HepG2 (cell line): ENCODE measurements at regions not wholly inside any gene's neighbourhood (a gene's known extent, or its start where the extent isn't known, plus 50 kb on each side); places are given as distances from the start of the nearest gene placed in this dataset.

Source experiments
- ATAC-seq: fragments of 200-7000 bp; cut with Tn5 transposase; 3 replicates; pipeline ENCODE4 v1.9.1; 2020; ENCODE audit warnings: mild to moderate bottlenecking, moderate library complexity
- BruUV-seq: library from RNA; stranded (reverse); fragments of 400-500 nt; replicated peaks from 2 replicates; lab custom pipeline; 2021; lab: Mats Ljungman, UMichigan
- CTCF ChIA-PET: fragments of 300-600 bp; formaldehyde crosslinking; extraction: SDS; loops from one replicate; lab custom pipeline; 2021; ENCODE audit warnings: low total read pairs, inconsistent platforms, low intra/inter-chr PET ratio; lab: Yijun Ruan, JAX
- POLR2A ChIA-PET: fragments of 350-600 bp; sonication (Branson Sonifier 250); formaldehyde crosslinking; loops from one replicate; lab custom pipeline; 2020; ENCODE audit warnings: antibody characterized with exemption, inconsistent platforms; lab: Yijun Ruan, JAX
- DNase-seq: peaks from one replicate; pipeline ENCODE4 v3.0.0-alpha.2; 2015; ENCODE audit warnings: low spot score
- FAIRE-seq: peaks from 3 replicates; lab custom pipeline; 2011; peaks lifted over from hg19 to GRCh38; lab: Jason Lieb, UNC
- H2AFZ ChIP-seq: one replicate; pipeline ENCODE4 v1.6.1; 2011; ENCODE audit warnings: low read length, inconsistent platforms
- H3K27ac ChIP-seq: fragments of 300-600 bp; 3 replicates; pipeline ENCODE4 v1.8.0; 2011; ENCODE audit warnings: mixed run types, mild to moderate bottlenecking, mixed read lengths, low read length, inconsistent platforms; ENCODE audit not compliant: insufficient read depth; ENCODE audit errors: extremely low read length
- H3K27me3 ChIP-seq, 2 experiments: fragments of 200-600 bp in 1 of 2; 2 replicates in 1 of 2; 3 replicates in 1 of 2; pipeline versions ENCODE4 v1.6.0 to v1.8.0; 2011; ENCODE audit warnings: low read length in 2 of 2, mild to moderate bottlenecking in 2 of 2, moderate library complexity in 2 of 2, inconsistent platforms in 1 of 2; ENCODE audit not compliant: insufficient read depth in 2 of 2, control insufficient read depth in 1 of 2
- H3K36me3 ChIP-seq, 2 experiments: fragments of 200-600 bp in 1 of 2; replicated peaks in 1 of 2; 2 replicates in 1 of 2; 3 replicates in 1 of 2; pipeline versions ENCODE4 v1.5.1 to v1.8.0; 2011; ENCODE audit warnings: low read length in 2 of 2, inconsistent platforms in 1 of 2; ENCODE audit not compliant: insufficient read depth in 2 of 2, control insufficient read depth in 1 of 2
- H3K4me1 ChIP-seq: 2 replicates; pipeline ENCODE4 v1.5.1; 2012; ENCODE audit warnings: low read length, inconsistent platforms; ENCODE audit not compliant: insufficient read depth
- H3K4me2 ChIP-seq: 2 replicates; pipeline ENCODE4 v1.6.0; 2011; ENCODE audit warnings: low read depth, low read length, inconsistent platforms
- H3K4me3 ChIP-seq, 3 experiments: fragments of 200-600 bp in 1 of 3; sonication (generic), shearing (Covaris generic) in 1 of 3; replicated peaks in 1 of 3; 2 replicates each; pipeline ENCODE4 v1.5.1; 2011 to 2016; ENCODE audit warnings: low read length in 3 of 3, inconsistent platforms in 2 of 3, low read depth in 2 of 3, mild to moderate bottlenecking in 2 of 3, control low read depth in 1 of 3, mixed read lengths in 1 of 3; ENCODE audit not compliant: insufficient read depth in 1 of 3
- H3K79me2 ChIP-seq: one replicate; pipeline ENCODE4 v1.6.1; 2011; ENCODE audit warnings: low read length, inconsistent platforms; ENCODE audit not compliant: insufficient read depth
- H3K9ac ChIP-seq: 2 replicates; pipeline ENCODE4 v1.6.0; 2011; ENCODE audit warnings: mild to moderate bottlenecking, low read depth, low read length, inconsistent platforms; ENCODE audit not compliant: insufficient read depth
- H3K9me3 ChIP-seq: 2 replicates; pipeline ENCODE4 v1.5.1; 2012; ENCODE audit warnings: mild to moderate bottlenecking, low read length
- H4K20me1 ChIP-seq: 2 replicates; pipeline ENCODE4 v1.6.0; 2011; ENCODE audit warnings: inconsistent platforms, mild to moderate bottlenecking, low read length, moderate library complexity; ENCODE audit not compliant: insufficient read depth
- FOXK2 ChIP-seq: fragments of 450-650 bp; IDR thresholded peaks from 2 replicates; pipeline ENCODE4 v1.6.1; 2016
- FOXO1 ChIP-seq: sonication (generic); formaldehyde crosslinking; IDR thresholded peaks from 2 replicates; pipeline ENCODE4 v1.4.0; 2020; ENCODE audit warnings: missing genetic modification reagents
- HHEX ChIP-seq: IDR thresholded peaks from 2 replicates; pipeline ENCODE4 v1.6.1; 2016; ENCODE audit warnings: control low read depth
- MAFK ChIP-seq, 2 experiments: IDR thresholded peaks in 1 of 2; conservative IDR thresholded peaks in 1 of 2; 2 replicates each; pipeline ENCODE4 v1.6.1; 2011; ENCODE audit warnings: improper control_type of control experiment in 2 of 2, low read length in 2 of 2
- NFIC ChIP-seq: IDR thresholded peaks from 2 replicates; pipeline ENCODE4 v1.6.1; 2012; ENCODE audit warnings: mild to moderate bottlenecking, low read length, inconsistent platforms
- PHF8 ChIP-seq: sonication (generic); formaldehyde crosslinking; IDR thresholded peaks from 2 replicates; pipeline ENCODE4 v1.5.0; 2020; ENCODE audit warnings: missing genetic modification reagents
- SOX6 ChIP-seq, 2 experiments: fragments of 450-650 bp in 1 of 2; sonication (generic) in 1 of 2; formaldehyde crosslinking in 1 of 2; IDR thresholded peaks; 2 replicates each; pipeline versions ENCODE4 v1.4.0 to v1.6.1; 2017 to 2020; ENCODE audit warnings: antibody characterized with exemption in 1 of 2, mild to moderate bottlenecking in 1 of 2, missing genetic modification reagents in 1 of 2
- SYNCRIP ChIP-seq: fragments of 200-400 bp; formaldehyde crosslinking; IDR thresholded peaks from 2 replicates; pipeline ENCODE4 v1.6.1; 2018; ENCODE audit warnings: mild to moderate bottlenecking, low read depth, low read length; ENCODE audit not compliant: insufficient read depth
- TBX2 ChIP-seq: sonication (generic); formaldehyde crosslinking; IDR thresholded peaks from 2 replicates; pipeline ENCODE4 v1.5.0; 2020; ENCODE audit warnings: missing genetic modification reagents, mild to moderate bottlenecking, borderline replicate concordance
- ZFP36 ChIP-seq: fragments of 150-350 bp; IDR thresholded peaks from 2 replicates; pipeline ENCODE4 v1.6.1; 2018; ENCODE audit warnings: borderline replicate concordance, low read length, low read depth; ENCODE audit not compliant: partially characterized antibody
- ZFP82 ChIP-seq: sonication (generic); formaldehyde crosslinking; IDR thresholded peaks from 2 replicates; pipeline ENCODE4 v1.5.1; 2020; ENCODE audit warnings: mild to moderate bottlenecking, missing genetic modification reagents, borderline replicate concordance
- ZNF460 ChIP-seq: sonication (generic); formaldehyde crosslinking; IDR thresholded peaks from 2 replicates; pipeline ENCODE4 v1.5.1; 2020; ENCODE audit warnings: missing genetic modification reagents, mild to moderate bottlenecking, borderline replicate concordance
- ZNF605 ChIP-seq: sonication (generic); formaldehyde crosslinking; IDR thresholded peaks from 2 replicates; pipeline ENCODE4 v1.8.0; 2022; ENCODE audit warnings: mild to moderate bottlenecking, missing genetic modification reagents
- ZNF879 ChIP-seq: sonication (generic); formaldehyde crosslinking; IDR thresholded peaks from 2 replicates; pipeline ENCODE4 v1.8.1; 2023; ENCODE audit warnings: missing genetic modification reagents
- WGBS: methylation state at CpG from one replicate; pipeline ENCODE4 v1.1.6; 2017; ENCODE audit warnings: low lambda C conversion rate; 5-methylcytosine and 5-hydroxymethylcytosine counted together
- in situ Hi-C: cut with HindIII; loops from 2 replicates; pipeline ENCODE4 v1.10.0; 2017; ENCODE audit warnings: low pct_unique_long_range_greater_than_20kb; ENCODE audit not compliant: extremely low pct_ligation_motif_present
- intact Hi-C: fragments of 100-400 bp; cut with micrococcal nuclease; formaldehyde crosslinking; loops from one replicate; pipeline ENCODE4 v1.10.0; 2022; ENCODE audit not compliant: unreplicated experiment
- TF ChIP-seq, protein P1 (sequence below): sonication (generic); formaldehyde crosslinking; IDR thresholded peaks from 2 replicates; pipeline ENCODE4 v1.9.0; 2021; ENCODE audit warnings: missing genetic modification reagents, mild to moderate bottlenecking, borderline replicate concordance
- TF ChIP-seq, protein P2 (sequence below): sonication (generic); formaldehyde crosslinking; IDR thresholded peaks from 2 replicates; pipeline ENCODE4 v1.8.0; 2022; ENCODE audit warnings: mild to moderate bottlenecking, missing genetic modification reagents, borderline replicate concordance

DNA sequence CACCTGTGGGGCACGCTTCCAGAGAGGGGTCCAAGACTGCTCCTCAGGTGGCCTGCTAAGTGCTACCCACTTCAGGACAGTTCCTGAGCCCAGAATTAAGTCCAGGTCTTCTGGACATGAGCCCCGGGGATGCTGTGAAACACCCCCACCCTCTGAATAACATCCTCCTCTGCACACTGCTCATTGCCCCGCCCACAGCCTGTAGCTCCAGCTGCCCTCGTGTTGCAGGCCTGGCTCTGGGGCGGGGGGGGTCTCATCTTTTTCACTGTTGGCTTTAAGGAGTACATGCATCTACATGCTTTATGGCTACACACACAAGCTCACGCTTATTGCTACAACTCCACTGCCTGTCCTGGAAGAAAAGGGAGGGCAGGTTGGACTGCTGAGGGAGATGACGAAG is 92.8 kb downstream of the PTGR3 start:
- no peak overlapping the region for H2AFZ ChIP-seq
- no peak for DNase-seq
- H3K4me2 ChIP-seq = no peak overlapping the region
- POLR2A ChIA-PET = no interaction called here
- no peak overlapping the region for H3K27ac ChIP-seq
- no peaks in the 10 kb centered on the region for H3K79me2 ChIP-seq
- intact Hi-C loops (no loop called here), in situ Hi-C loops (no loop called here)
- no peak for FAIRE-seq
- WGBS = 15% methylated on average over 3 of the region's 7 CpGs
- ATAC-seq = no peak; the same call in 2 of the 3 replicates
- H3K27me3 ChIP-seq = peaks cover 0 to 63% of the 10 kb centered on the region in 2 experiments; a peak in 3 of 5 replicates
- no peaks in the 10 kb centered on the region for H3K4me1 ChIP-seq
- H3K4me3 ChIP-seq = no peak overlapping the region
- H3K36me3 ChIP-seq = no peaks in the 10 kb centered on the region
- H4K20me1 ChIP-seq = no peaks in the 10 kb centered on the region
- TF ChIP-seq ZFP36 (no peak), TBX2 (CRISPR knock-in tag) (no peak), NFIC (no peak), ZNF879 (CRISPR knock-in tag) (no peak), PHF8 (CRISPR knock-in tag) (no peak), ZNF460 (CRISPR knock-in tag) (no peak), SOX6 (IDR thresholded peaks at IDR 0.05) (no peak), SOX6 (CRISPR knock-in tag; IDR thresholded peaks at IDR 0.05) (no peak), FOXO1 (CRISPR knock-in tag) (no peak), ZFP82 (CRISPR knock-in tag) (no peak), ZNF605 (no peak), FOXK2 (no peak), MAFK (conservative IDR thresholded peaks at IDR 0.05 in 1 of 2, IDR thresholded peaks at IDR 0.05 in 1 of 2; ENCODE audit: low read length in 2 of 2) (no peak), HHEX (CRISPR knock-in tag) (no peak), SYNCRIP (no peak)
- TF ChIP-seq, protein P1, sequence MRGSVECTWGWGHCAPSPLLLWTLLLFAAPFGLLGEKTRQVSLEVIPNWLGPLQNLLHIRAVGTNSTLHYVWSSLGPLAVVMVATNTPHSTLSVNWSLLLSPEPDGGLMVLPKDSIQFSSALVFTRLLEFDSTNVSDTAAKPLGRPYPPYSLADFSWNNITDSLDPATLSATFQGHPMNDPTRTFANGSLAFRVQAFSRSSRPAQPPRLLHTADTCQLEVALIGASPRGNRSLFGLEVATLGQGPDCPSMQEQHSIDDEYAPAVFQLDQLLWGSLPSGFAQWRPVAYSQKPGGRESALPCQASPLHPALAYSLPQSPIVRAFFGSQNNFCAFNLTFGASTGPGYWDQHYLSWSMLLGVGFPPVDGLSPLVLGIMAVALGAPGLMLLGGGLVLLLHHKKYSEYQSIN (CRISPR knock-in tag) = no peak
- TF ChIP-seq, protein P2, sequence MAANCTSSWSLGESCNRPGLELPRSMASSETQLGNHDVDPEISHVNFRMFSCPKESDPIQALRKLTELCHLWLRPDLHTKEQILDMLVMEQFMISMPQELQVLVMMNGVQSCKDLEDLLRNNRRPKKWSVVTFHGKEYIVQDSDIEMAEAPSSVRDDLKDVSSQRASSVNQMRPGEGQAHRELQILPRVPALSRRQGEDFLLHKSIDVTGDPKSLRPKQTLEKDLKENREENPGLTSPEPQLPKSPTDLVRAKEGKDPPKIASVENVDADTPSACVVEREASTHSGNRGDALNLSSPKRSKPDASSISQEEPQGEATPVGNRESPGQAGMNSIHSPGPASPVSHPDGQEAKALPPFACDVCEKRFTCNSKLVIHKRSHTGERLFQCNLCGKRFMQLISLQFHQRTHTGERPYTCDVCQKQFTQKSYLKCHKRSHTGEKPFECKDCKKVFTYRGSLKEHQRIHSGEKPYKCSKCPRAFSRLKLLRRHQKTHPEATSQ (CRISPR knock-in tag) = no peak
- CTCF ChIA-PET = no interaction called here
- BruUV-seq = no TSS peak
- H3K9me3 ChIP-seq = no peaks in the 10 kb centered on the region
- no peak overlapping the region for H3K9ac ChIP-seq
